ENCODE measurements at regions not wholly inside any gene's neighbourhood (a gene's known extent, or its start where the extent isn't known, plus 50 kb on each side); places are given as distances from the start of the nearest gene placed in this dataset.
"Not testable (repeated sequence)": the region's sequence is repeated elsewhere in the genome, so short reads cannot be mapped to it uniquely, and the experiment has no call there.

- Histone ChIP-seq H3K27ac (no peak overlapping the region), H4K20me1 (ENCODE audit: insufficient read depth) (no peaks in the 10 kb centered on the region), H3K9ac (no peak overlapping the region), H3K27me3 (ENCODE audit: insufficient read depth, low read depth) (no peaks in the 10 kb centered on the region), H3K4me3 (IDR thresholded peaks at IDR 0.05; ENCODE audit: insufficient read depth, low read depth, low read length) (no peak overlapping the region), H3K79me2 (ENCODE audit: insufficient read depth, low read depth) (no peaks in the 10 kb centered on the region), H3K36me3 (ENCODE audit: insufficient read depth) (no peaks in the 10 kb centered on the region), H2AFZ (ENCODE audit: low read depth) (no peak overlapping the region), H3K4me2 (no peak overlapping the region), H3K4me1 (ENCODE audit: low read depth, poor library complexity, severe bottlenecking) (no peaks in the 10 kb centered on the region)
- TF ChIP-seq, protein P1, sequence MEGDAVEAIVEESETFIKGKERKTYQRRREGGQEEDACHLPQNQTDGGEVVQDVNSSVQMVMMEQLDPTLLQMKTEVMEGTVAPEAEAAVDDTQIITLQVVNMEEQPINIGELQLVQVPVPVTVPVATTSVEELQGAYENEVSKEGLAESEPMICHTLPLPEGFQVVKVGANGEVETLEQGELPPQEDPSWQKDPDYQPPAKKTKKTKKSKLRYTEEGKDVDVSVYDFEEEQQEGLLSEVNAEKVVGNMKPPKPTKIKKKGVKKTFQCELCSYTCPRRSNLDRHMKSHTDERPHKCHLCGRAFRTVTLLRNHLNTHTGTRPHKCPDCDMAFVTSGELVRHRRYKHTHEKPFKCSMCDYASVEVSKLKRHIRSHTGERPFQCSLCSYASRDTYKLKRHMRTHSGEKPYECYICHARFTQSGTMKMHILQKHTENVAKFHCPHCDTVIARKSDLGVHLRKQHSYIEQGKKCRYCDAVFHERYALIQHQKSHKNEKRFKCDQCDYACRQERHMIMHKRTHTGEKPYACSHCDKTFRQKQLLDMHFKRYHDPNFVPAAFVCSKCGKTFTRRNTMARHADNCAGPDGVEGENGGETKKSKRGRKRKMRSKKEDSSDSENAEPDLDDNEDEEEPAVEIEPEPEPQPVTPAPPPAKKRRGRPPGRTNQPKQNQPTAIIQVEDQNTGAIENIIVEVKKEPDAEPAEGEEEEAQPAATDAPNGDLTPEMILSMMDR (conservative IDR thresholded peaks at IDR 0.05; ENCODE audit: low read depth, low read length), result no peak
Observed at GRCh38 chr14:85858634-85859033, 328.7 kb downstream of the FLRT2 start.

DNA sequence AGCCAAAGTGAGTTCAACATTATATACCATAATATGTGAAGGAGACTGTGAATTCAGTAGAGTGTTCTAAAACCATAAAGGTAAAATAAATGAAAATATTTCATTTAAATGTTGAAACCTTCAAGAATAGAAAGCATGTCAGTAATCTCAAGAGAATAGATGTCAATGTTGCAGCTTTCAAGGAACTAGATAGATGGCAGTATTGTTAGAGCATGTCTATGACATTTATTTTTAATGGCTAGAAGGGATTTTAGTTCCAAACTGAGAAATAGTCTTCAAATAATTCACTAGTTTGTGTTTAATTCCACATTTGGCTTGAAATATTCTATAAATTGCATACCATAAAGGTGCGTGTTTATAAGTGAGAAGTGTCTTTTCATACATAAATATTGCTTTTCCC lies 326.5 kb downstream of the FLRT2 start:
- no peaks in the 10 kb centered on the region for H3K79me2 ChIP-seq (ENCODE audit: insufficient read depth, low read depth)
- no peaks in the 10 kb centered on the region for H3K27me3 ChIP-seq (ENCODE audit: insufficient read depth, low read depth)
- no peak overlapping the region for H2AFZ ChIP-seq (ENCODE audit: low read depth)
- no peaks in the 10 kb centered on the region for H3K4me1 ChIP-seq (ENCODE audit: low read depth, poor library complexity, severe bottlenecking)
- no peak overlapping the region for H3K4me2 ChIP-seq
- no peak overlapping the region for H3K27ac ChIP-seq
- H3K9ac ChIP-seq, result no peak overlapping the region
- no peak overlapping the region for H3K4me3 ChIP-seq (IDR thresholded peaks at IDR 0.05; ENCODE audit: insufficient read depth, low read depth, low read length)
- TF ChIP-seq, protein P1 (conservative IDR thresholded peaks at IDR 0.05; ENCODE audit: low read depth, low read length), result no peak
- no peaks in the 10 kb centered on the region for H3K36me3 ChIP-seq (ENCODE audit: insufficient read depth)
- no peaks in the 10 kb centered on the region for H4K20me1 ChIP-seq (ENCODE audit: insufficient read depth)

- Histone ChIP-seq H3K9ac (no peak overlapping the region), H2AFZ (ENCODE audit: low read depth) (no peak overlapping the region), H3K4me1 (ENCODE audit: low read depth, poor library complexity, severe bottlenecking) (no peaks in the 10 kb centered on the region), H3K36me3 (ENCODE audit: insufficient read depth) (no peaks in the 10 kb centered on the region), H3K4me3 (IDR thresholded peaks at IDR 0.05; ENCODE audit: insufficient read depth, low read depth, low read length) (no peak overlapping the region), H3K4me2 (no peak overlapping the region), H3K27ac (no peak overlapping the region), H3K79me2 (ENCODE audit: insufficient read depth, low read depth) (no peaks in the 10 kb centered on the region), H4K20me1 (ENCODE audit: insufficient read depth) (no peaks in the 10 kb centered on the region), H3K27me3 (ENCODE audit: insufficient read depth, low read depth) (no peaks in the 10 kb centered on the region)
- TF ChIP-seq, protein P1 (conservative IDR thresholded peaks at IDR 0.05; ENCODE audit: low read depth, low read length), result no peak
Observed at GRCh38 chr14:85853996-85854526, 324.1 kb downstream of the FLRT2 start.

- H2AFZ ChIP-seq (ENCODE audit: low read depth), result no peak overlapping the region
- no peaks in the 10 kb centered on the region for H4K20me1 ChIP-seq (ENCODE audit: insufficient read depth)
- H3K4me3 ChIP-seq (IDR thresholded peaks at IDR 0.05; ENCODE audit: insufficient read depth, low read depth, low read length), result no peak overlapping the region
- no peak overlapping the region for H3K27ac ChIP-seq
- TF ChIP-seq, protein P1 (conservative IDR thresholded peaks at IDR 0.05; ENCODE audit: low read depth, low read length), result no peak
- no peaks in the 10 kb centered on the region for H3K4me1 ChIP-seq (ENCODE audit: low read depth, poor library complexity, severe bottlenecking)
- no peaks in the 10 kb centered on the region for H3K79me2 ChIP-seq (ENCODE audit: insufficient read depth, low read depth)
- no peak overlapping the region for H3K9ac ChIP-seq
- no peak overlapping the region for H3K4me2 ChIP-seq
- H3K36me3 ChIP-seq (ENCODE audit: insufficient read depth), result no peaks in the 10 kb centered on the region
- no peaks in the 10 kb centered on the region for H3K27me3 ChIP-seq (ENCODE audit: insufficient read depth, low read depth)
Observed at GRCh38 chr14:85852906-85853305, 323.0 kb downstream of the FLRT2 start.

DNA sequence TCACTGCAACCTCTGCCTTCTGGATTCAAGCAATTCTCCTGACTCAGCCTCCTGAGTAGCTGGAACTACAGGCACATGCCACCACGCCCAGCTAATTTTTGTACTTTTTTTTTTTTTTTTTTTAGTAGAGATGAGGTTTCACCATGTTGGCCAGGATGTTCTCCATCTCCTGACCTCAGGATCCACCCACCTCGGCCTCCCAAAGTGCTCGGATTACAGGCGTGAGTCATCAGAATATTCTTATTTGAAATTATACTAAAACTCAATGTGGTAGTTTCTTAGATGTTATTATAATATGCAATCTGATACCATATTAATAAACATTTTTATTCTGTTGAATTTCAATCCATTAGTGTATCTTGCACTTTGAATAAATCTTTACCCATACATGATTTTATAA lies 322.2 kb downstream of the FLRT2 start:
- H4K20me1 ChIP-seq (ENCODE audit: insufficient read depth); H3K27ac ChIP-seq; H3K79me2 ChIP-seq (ENCODE audit: insufficient read depth, low read depth); H2AFZ ChIP-seq (ENCODE audit: low read depth); H3K36me3 ChIP-seq (ENCODE audit: insufficient read depth); H3K27me3 ChIP-seq (ENCODE audit: insufficient read depth, low read depth); H3K4me2 ChIP-seq; H3K9ac ChIP-seq; H3K4me1 ChIP-seq (ENCODE audit: low read depth, poor library complexity, severe bottlenecking); H3K4me3 ChIP-seq (IDR thresholded peaks at IDR 0.05; ENCODE audit: insufficient read depth, low read depth, low read length): not testable (repeated sequence)

DNA sequence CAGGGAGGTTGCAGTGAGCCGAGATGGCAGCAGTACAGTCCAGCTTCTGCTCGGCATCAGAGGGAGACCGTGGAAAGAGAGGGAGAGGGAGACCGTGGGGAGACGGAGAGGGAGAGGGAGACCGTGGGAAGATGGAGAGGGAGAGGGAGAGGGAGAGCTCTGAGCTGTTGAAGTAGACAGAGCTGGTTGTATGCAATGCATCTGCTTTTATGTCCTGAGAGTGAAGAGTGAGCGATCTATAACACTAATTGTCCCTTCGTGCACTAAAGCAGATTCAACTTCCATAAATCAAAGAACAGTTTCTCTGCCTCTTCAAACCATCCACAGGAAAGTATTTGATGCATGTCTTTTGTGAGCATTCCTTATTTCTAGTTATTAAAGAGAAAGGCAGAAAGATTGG lies 300.6 kb downstream of the FLRT2 start:
- not testable (repeated sequence) for H3K9ac ChIP-seq; H3K4me1 ChIP-seq (ENCODE audit: low read depth, poor library complexity, severe bottlenecking); H3K4me2 ChIP-seq; H3K79me2 ChIP-seq (ENCODE audit: insufficient read depth, low read depth); H3K36me3 ChIP-seq (ENCODE audit: insufficient read depth); H3K27me3 ChIP-seq (ENCODE audit: insufficient read depth, low read depth); H3K4me3 ChIP-seq (IDR thresholded peaks at IDR 0.05; ENCODE audit: insufficient read depth, low read depth, low read length); H4K20me1 ChIP-seq (ENCODE audit: insufficient read depth); H3K27ac ChIP-seq; H2AFZ ChIP-seq (ENCODE audit: low read depth)

DNA sequence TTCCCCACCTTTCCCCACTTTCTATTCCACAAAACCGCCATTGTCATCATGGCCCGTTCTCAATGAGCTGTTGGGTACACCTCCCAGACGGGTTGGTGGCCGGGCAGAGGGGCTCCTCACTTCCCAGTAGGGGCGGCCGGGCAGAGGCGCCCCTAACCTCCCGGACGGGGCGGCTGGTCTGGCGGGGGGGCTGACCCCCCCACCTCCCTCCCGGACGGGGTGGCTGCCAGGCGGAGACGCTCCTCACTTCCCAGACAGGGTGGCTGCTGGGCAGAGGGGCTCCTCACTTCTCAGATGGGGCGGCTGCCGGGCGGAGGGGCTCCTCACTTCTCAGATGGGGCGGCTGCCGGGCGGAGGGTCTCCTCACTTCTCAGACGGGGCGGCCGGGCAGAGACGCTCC lies 299.7 kb downstream of the FLRT2 start:
- H3K4me1 ChIP-seq (ENCODE audit: low read depth, poor library complexity, severe bottlenecking); H3K27me3 ChIP-seq (ENCODE audit: insufficient read depth, low read depth); H3K27ac ChIP-seq; H3K36me3 ChIP-seq (ENCODE audit: insufficient read depth); H3K4me3 ChIP-seq (IDR thresholded peaks at IDR 0.05; ENCODE audit: insufficient read depth, low read depth, low read length); H2AFZ ChIP-seq (ENCODE audit: low read depth); H3K79me2 ChIP-seq (ENCODE audit: insufficient read depth, low read depth); H3K9ac ChIP-seq; H4K20me1 ChIP-seq (ENCODE audit: insufficient read depth); H3K4me2 ChIP-seq: not testable (repeated sequence)

Measured in KMS-11 (cell line).